Activated CD4-positive, alpha-beta memory T cell treated with anti-CD3 and anti-CD28 coated beads, Interleukin-2, amount 10 ng/mL, durations not matched to agents 7 days and 5 days (primary cell): ENCODE measurements at regions not wholly inside any gene's neighbourhood (a gene's known extent, or its start where the extent isn't known, plus 50 kb on each side); places are given as distances from the start of the nearest gene placed in this dataset.

ENCODE experiments used
- CTCF ChIA-PET: fragments of 350-600 bp; sonication (Branson Sonifier 250); formaldehyde crosslinking; loops from one replicate; lab custom pipeline; 2021; ENCODE audit warnings: antibody characterized with exemption, inconsistent platforms; lab: Charles Lee
- POLR2A ChIA-PET: fragments of 350-600 bp; sonication (Branson Sonifier 250); formaldehyde crosslinking; loops from one replicate; lab custom pipeline; 2021; ENCODE audit warnings: antibody characterized with exemption; lab: Charles Lee
- DNase-seq: peaks from one replicate; pipeline ENCODE4 v3.0.0-alpha.2; 2020
- H3K27ac Mint-ChIP-seq: one replicate; pipeline ENCODE4 v1.8.0; 2021; ENCODE audit warnings: mild to moderate bottlenecking, mixed read lengths
- H3K27me3 Mint-ChIP-seq: one replicate; pipeline ENCODE4 v1.8.0; 2021; ENCODE audit warnings: mixed read lengths
- H3K36me3 Mint-ChIP-seq: one replicate; pipeline ENCODE4 v1.8.0; 2021; ENCODE audit warnings: low read depth, mixed read lengths
- H3K4me1 Mint-ChIP-seq: one replicate; pipeline ENCODE4 v1.8.0; 2021; ENCODE audit warnings: mixed read lengths
- H3K4me3 Mint-ChIP-seq: one replicate; pipeline ENCODE4 v1.8.0; 2021; ENCODE audit warnings: mild to moderate bottlenecking, mixed read lengths
- H3K9me3 Mint-ChIP-seq: one replicate; pipeline ENCODE4 v1.8.0; 2021; ENCODE audit warnings: mixed read lengths

DNA sequence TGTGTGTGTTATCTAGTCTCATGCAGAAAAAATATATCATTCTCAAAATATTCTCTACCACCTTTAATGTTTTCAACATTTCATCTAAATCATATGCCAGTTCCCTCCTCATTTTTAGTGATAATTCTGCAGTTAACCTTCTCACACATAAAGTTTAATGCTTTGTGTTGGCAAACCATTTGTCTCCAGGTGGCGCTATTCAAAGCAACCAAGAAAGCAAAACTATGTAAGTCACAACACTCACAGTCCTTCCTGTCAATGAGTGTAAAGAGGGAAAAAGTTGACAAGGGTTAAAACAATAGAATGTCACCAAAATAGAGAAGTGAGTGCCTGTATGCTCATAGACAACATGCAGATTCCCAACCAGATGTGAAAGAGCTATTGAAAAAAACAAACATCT is 961.6 kb upstream of the LRRTM1 start:
- ChIA-PET CTCF (no interaction called here), POLR2A (no interaction called here)
- peaks cover 17% of the 10 kb centered on the region for H3K9me3 Mint-ChIP-seq
- DNase-seq: no peak
- H3K27ac Mint-ChIP-seq: no peak overlapping the region
- H3K4me3 Mint-ChIP-seq: no peak overlapping the region
- H3K4me1 Mint-ChIP-seq: no peaks in the 10 kb centered on the region
- no peaks in the 10 kb centered on the region for H3K27me3 Mint-ChIP-seq
- no peaks in the 10 kb centered on the region for H3K36me3 Mint-ChIP-seq

DNA sequence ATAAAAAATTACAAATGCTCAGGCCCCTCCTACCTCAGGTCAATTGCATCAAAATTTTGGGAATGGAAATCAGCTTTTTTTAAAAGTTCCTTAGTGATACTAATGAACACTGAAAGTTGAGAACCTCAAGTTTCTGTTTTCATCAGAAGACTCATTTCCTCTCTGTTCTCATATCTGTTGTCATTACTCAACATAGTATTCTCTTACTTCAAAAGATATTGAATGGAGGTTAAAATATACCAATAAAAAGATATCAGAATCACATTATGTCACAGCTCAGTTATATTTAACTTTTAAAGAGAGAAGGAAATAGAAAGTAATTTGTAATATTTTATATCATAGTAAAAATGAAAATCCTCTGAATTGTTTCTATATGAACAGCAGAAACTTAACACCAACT is 959.4 kb upstream of the LRRTM1 start:
- Mint-ChIP-seq H3K36me3 (no peaks in the 10 kb centered on the region), H3K27ac (no peak overlapping the region), H3K9me3 (peaks cover 8% of the 10 kb centered on the region), H3K4me1 (no peaks in the 10 kb centered on the region), H3K4me3 (no peak overlapping the region), H3K27me3 (no peaks in the 10 kb centered on the region)
- POLR2A ChIA-PET: no interaction called here
- CTCF ChIA-PET: no interaction called here
- DNase-seq: no peak

- ChIA-PET CTCF (no interaction called here), POLR2A (no interaction called here)
- Mint-ChIP-seq H3K9me3 (no peaks in the 10 kb centered on the region), H3K27ac (no peak overlapping the region), H3K36me3 (no peaks in the 10 kb centered on the region), H3K27me3 (no peaks in the 10 kb centered on the region), H3K4me3 (no peak overlapping the region), H3K4me1 (no peaks in the 10 kb centered on the region)
- DNase-seq: no peak
These were observed 955.8 kb upstream of the LRRTM1 start for GRCh38 chr2:81260320-81260719.

DNA sequence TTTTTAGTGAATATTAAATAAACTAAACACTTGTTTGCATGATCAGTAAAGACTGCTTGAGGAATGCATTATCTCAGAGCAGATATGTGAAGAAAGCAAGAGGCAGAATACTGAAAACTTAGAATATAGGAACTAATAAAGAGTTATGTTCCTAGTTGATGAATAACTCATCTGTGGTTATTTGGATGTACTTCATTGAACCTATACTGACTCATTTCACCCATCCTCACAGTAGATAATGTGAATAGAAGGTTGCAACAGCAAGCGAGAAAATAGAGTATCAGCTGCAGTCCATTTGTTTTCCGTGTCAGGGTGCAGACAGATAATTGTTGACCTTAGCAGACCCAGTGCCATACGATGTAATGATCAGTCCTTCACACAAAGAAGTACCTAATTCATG is 945.7 kb upstream of the LRRTM1 start:
- POLR2A ChIA-PET: no interaction called here
- H3K4me3 Mint-ChIP-seq: no peak overlapping the region
- no peaks in the 10 kb centered on the region for H3K36me3 Mint-ChIP-seq
- CTCF ChIA-PET: no interaction called here
- no peaks in the 10 kb centered on the region for H3K4me1 Mint-ChIP-seq
- H3K9me3 Mint-ChIP-seq: peaks cover 10% of the 10 kb centered on the region
- no peak overlapping the region for H3K27ac Mint-ChIP-seq
- H3K27me3 Mint-ChIP-seq: no peaks in the 10 kb centered on the region
- no peak for DNase-seq

DNA sequence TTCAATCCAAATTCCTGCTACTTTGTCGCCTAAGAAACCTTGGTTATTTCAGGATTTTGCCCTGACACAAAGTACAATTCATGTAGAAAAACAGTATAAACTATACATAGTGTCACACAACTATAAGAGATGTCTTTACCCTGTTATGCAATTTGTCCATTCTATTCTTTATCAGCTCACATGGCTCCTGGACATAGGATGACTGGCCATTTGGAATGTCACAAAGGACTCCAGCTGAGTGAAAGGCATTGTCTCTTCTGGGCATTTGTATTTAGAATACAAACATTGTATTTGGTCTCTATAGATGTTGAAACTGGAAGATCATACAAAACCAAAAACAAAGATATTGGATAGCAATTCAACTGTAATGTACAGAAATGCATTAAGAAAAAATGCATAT is 944.6 kb upstream of the LRRTM1 start:
- no peak overlapping the region for H3K27ac Mint-ChIP-seq

GRCh38 chr2:81247648-81248047 is 943.1 kb upstream of the LRRTM1 start:
- ChIA-PET CTCF (no interaction called here), POLR2A (no interaction called here)
- DNase-seq: no peak
- Mint-ChIP-seq H3K9me3 (peaks cover 8% of the 10 kb centered on the region), H3K36me3 (no peaks in the 10 kb centered on the region), H3K4me3 (no peak overlapping the region), H3K4me1 (no peaks in the 10 kb centered on the region), H3K27ac (no peak overlapping the region), H3K27me3 (no peaks in the 10 kb centered on the region)

More for the DNA sequence above, 944.6 kb upstream of the LRRTM1 start:
- peaks cover 13% of the 10 kb centered on the region for H3K9me3 Mint-ChIP-seq
- CTCF ChIA-PET: no interaction called here
- H3K4me3 Mint-ChIP-seq: no peak overlapping the region
- POLR2A ChIA-PET: no interaction called here
- DNase-seq: no peak
- H3K36me3 Mint-ChIP-seq: no peaks in the 10 kb centered on the region
- no peaks in the 10 kb centered on the region for H3K27me3 Mint-ChIP-seq
- H3K4me1 Mint-ChIP-seq: no peaks in the 10 kb centered on the region

DNA sequence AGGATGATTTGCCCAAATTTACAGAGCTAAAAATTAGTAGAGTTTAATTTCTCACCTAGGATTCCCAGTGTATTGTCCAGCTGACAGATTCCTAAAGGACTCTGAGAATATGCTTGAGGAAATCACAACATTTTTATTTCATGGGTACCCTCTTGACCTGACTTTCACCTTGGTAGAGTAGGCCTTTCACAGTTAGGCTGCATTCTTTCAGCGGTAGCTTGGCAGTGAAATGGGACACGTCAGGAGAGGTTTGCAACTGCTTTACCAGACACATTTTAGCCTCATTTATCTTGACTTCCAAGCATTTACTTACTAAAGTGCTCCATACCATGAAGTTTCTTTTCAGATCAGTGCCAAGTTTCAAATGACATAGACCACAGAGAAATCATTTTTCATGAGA is 937.9 kb upstream of the LRRTM1 start:
- H3K36me3 Mint-ChIP-seq: no peaks in the 10 kb centered on the region
- ChIA-PET CTCF (no interaction called here), POLR2A (no interaction called here)
- H3K4me3 Mint-ChIP-seq: no peak overlapping the region
- DNase-seq: no peak
- H3K4me1 Mint-ChIP-seq: no peaks in the 10 kb centered on the region
- peaks cover 8% of the 10 kb centered on the region for H3K9me3 Mint-ChIP-seq
- no peaks in the 10 kb centered on the region for H3K27me3 Mint-ChIP-seq
- H3K27ac Mint-ChIP-seq: no peak overlapping the region

GRCh38 chr2:81238462-81238861 is 933.9 kb upstream of the LRRTM1 start:
- Mint-ChIP-seq H3K9me3 (peaks cover 2% of the 10 kb centered on the region), H3K4me1 (no peaks in the 10 kb centered on the region), H3K27ac (no peak overlapping the region), H3K27me3 (no peaks in the 10 kb centered on the region), H3K36me3 (no peaks in the 10 kb centered on the region), H3K4me3 (no peak overlapping the region)
- ChIA-PET POLR2A (no interaction called here), CTCF (no interaction called here)
- no peak for DNase-seq

DNA sequence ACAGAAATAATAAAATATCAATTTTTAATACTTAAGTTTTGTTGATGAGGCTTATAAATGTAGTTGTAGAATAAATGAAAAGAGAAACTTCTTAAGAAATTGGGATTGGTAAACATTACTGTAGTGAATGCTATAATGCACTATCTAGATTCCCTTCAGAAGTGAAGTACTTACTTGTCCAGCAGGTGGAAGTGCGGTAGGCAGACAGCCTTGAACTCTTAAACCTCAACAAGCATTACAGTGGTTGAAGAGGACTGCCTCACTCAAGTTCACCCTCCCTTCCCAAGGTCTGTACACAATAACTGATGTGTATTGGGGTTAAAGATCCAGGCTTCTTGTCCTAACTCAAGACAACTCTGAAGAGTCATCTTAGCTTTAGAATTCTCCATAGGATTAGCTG is 931.0 kb upstream of the LRRTM1 start:
- Mint-ChIP-seq H3K4me3 (no peak overlapping the region), H3K4me1 (no peaks in the 10 kb centered on the region), H3K27ac (no peak overlapping the region), H3K9me3 (peaks cover 12% of the 10 kb centered on the region), H3K36me3 (no peaks in the 10 kb centered on the region), H3K27me3 (no peaks in the 10 kb centered on the region)
- no peak for DNase-seq
- ChIA-PET POLR2A (no interaction called here), CTCF (no interaction called here)

GRCh38 chr2:81234711-81235110 is 930.2 kb upstream of the LRRTM1 start:
- ChIA-PET POLR2A (no interaction called here), CTCF (no interaction called here)
- no peaks in the 10 kb centered on the region for H3K4me1 Mint-ChIP-seq
- no peaks in the 10 kb centered on the region for H3K36me3 Mint-ChIP-seq
- H3K4me3 Mint-ChIP-seq: no peak overlapping the region
- no peaks in the 10 kb centered on the region for H3K27me3 Mint-ChIP-seq
- no peak overlapping the region for H3K27ac Mint-ChIP-seq
- peaks cover 12% of the 10 kb centered on the region for H3K9me3 Mint-ChIP-seq
- no peak for DNase-seq

GRCh38 chr2:81225756-81226155 is 921.2 kb upstream of the LRRTM1 start:
- H3K9me3 Mint-ChIP-seq: peaks cover 9% of the 10 kb centered on the region
- CTCF ChIA-PET: no interaction called here
- no peaks in the 10 kb centered on the region for H3K27me3 Mint-ChIP-seq
- H3K4me1 Mint-ChIP-seq: no peaks in the 10 kb centered on the region
- H3K36me3 Mint-ChIP-seq: no peaks in the 10 kb centered on the region
- no peak overlapping the region for H3K4me3 Mint-ChIP-seq
- POLR2A ChIA-PET: no interaction called here
- H3K27ac Mint-ChIP-seq: no peak overlapping the region
- DNase-seq: no peak

GRCh38 chr2:81213598-81213997 is 909.0 kb upstream of the LRRTM1 start:
- Mint-ChIP-seq H3K4me3 (no peak overlapping the region), H3K4me1 (no peaks in the 10 kb centered on the region), H3K36me3 (no peaks in the 10 kb centered on the region), H3K9me3 (peaks cover 13% of the 10 kb centered on the region), H3K27ac (no peak overlapping the region), H3K27me3 (no peaks in the 10 kb centered on the region)
- ChIA-PET CTCF (no interaction called here), POLR2A (no interaction called here)
- DNase-seq: no peak

DNA sequence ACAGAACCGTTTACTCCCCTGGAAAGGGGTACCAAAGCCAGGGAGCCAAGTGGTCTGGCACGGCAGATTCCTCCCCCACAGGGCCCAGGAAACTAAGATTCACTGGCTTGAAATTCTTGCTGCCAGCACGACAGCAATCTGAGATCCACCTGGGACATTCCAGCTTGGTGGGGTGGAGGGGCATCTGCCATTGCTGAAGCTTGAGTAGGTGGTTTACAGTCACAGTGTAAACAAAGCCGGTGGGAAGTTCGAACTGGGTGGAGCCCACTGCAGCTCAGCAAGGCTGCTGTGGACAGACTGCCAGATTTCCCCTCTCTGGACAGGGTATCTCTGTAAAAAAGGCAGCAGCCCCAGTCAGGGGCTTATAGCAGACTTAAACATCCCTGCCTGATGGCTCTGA is 901.7 kb upstream of the LRRTM1 start:
- Mint-ChIP-seq H3K4me3 (no peak overlapping the region), H3K27me3 (no peaks in the 10 kb centered on the region), H3K27ac (no peak overlapping the region), H3K4me1 (no peaks in the 10 kb centered on the region), H3K36me3 (no peaks in the 10 kb centered on the region), H3K9me3 (peaks cover 16% of the 10 kb centered on the region)
- ChIA-PET POLR2A (no interaction called here), CTCF (no interaction called here)
- DNase-seq: no peak

DNA sequence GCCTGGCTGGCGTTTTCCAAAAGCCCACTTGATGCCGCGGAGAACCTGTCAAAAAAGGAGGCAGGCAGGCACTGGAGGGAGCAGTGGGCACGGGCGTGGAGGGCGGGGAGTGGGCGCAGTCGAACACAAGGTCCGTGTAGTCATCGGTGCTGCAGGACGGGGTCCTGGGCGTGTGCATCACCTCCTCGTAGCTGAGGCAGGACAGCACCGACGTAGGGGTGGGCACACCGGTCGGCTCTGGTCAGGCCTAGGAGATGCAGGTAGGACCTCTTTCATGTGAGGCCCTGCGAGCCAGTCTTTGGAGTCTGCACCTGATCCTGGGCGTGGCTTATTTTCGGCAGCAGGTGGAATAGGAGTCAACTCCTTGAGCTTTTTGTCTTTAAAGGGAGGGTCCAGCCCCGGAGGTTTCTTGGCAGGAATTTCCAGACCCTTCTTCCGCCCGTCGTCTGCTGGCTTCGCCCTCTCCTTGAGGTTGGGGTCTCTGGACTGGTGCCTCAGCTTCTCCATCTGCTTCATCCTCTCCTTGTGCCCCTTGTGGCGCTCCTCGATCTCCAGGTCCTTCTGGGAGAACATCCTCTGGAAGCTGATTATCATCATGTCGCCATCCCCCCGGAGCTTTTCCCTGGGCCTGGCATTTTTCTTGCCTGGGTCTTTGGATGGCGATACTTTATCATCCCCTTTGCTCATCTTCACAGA is 892.5 kb upstream of the LRRTM1 start:
- POLR2A ChIA-PET: no interaction called here
- H3K4me1 Mint-ChIP-seq: no peaks in the 10 kb centered on the region

More for the DNA sequence above, 892.5 kb upstream of the LRRTM1 start:
- DNase-seq: no peak
- H3K27me3 Mint-ChIP-seq: no peaks in the 10 kb centered on the region
- peaks cover 6% of the 10 kb centered on the region for H3K9me3 Mint-ChIP-seq
- H3K27ac Mint-ChIP-seq: no peak overlapping the region
- H3K4me3 Mint-ChIP-seq: no peak overlapping the region
- no peaks in the 10 kb centered on the region for H3K36me3 Mint-ChIP-seq
- CTCF ChIA-PET: no interaction called here
